H1 (cell line): ENCODE measurements at regions not wholly inside any gene's neighbourhood (a gene's known extent, or its start where the extent isn't known, plus 50 kb on each side); places are given as distances from the start of the nearest gene placed in this dataset.

Experiments used
- CTCF ChIA-PET: fragments of 300-600 bp; sonication (Branson Sonifier 250); formaldehyde crosslinking; loops from one replicate; lab custom pipeline; 2021; ENCODE audit not compliant: partially characterized antibody; lab: Charles Lee
- POLR2A ChIA-PET: fragments of 300-600 bp; sonication (Branson Sonifier 250); formaldehyde crosslinking; loops from one replicate; lab custom pipeline; 2021; ENCODE audit warnings: inconsistent platforms; ENCODE audit not compliant: partially characterized antibody; lab: Charles Lee
- DNase-seq, 2 experiments: peaks; one replicate each; pipeline versions ENCODE4 v3.0.0 to v3.0.0-alpha.2; 2010 to 2022; ENCODE audit warnings: low spot score in 2 of 2, low read depth in 1 of 2, mixed read lengths in 1 of 2
- FAIRE-seq: peaks from 2 replicates; lab custom pipeline; 2011; peaks lifted over from hg19 to GRCh38; lab: Jason Lieb, UNC
- H2AFZ ChIP-seq: 2 replicates; pipeline ENCODE4 v1.8.1; 2012; ENCODE audit warnings: low read length, inconsistent platforms
- H2AK5ac ChIP-seq: 2 replicates; pipeline ENCODE4 v1.6.1; 2013; ENCODE audit warnings: low read depth, low read length
- H2BK120ac ChIP-seq: replicated peaks from 2 replicates; pipeline ENCODE3; 2013; ENCODE audit warnings: low read depth, low read length, inconsistent platforms
- H2BK12ac ChIP-seq: 2 replicates; pipeline ENCODE4 v1.6.1; 2013; ENCODE audit warnings: low read depth, low read length
- H2BK15ac ChIP-seq: 2 replicates; pipeline ENCODE4 v1.6.1; 2013; ENCODE audit warnings: low read length
- H2BK20ac ChIP-seq: 2 replicates; pipeline ENCODE4 v1.6.1; 2013; ENCODE audit warnings: low read length
- H2BK5ac ChIP-seq: 2 replicates; pipeline ENCODE4 v1.6.1; 2013; ENCODE audit warnings: low read depth, low read length
- H3K14ac ChIP-seq: 2 replicates; pipeline ENCODE4 v1.6.1; 2013; ENCODE audit warnings: inconsistent platforms; ENCODE audit not compliant: insufficient read length
- H3K18ac ChIP-seq: 2 replicates; pipeline ENCODE4 v1.6.1; 2013; ENCODE audit warnings: low read length; ENCODE audit errors: extremely low read depth
- H3K23ac ChIP-seq: 2 replicates; pipeline ENCODE4 v1.6.1; 2013; ENCODE audit warnings: inconsistent platforms; ENCODE audit not compliant: insufficient read length
- H3K23me2 ChIP-seq: 2 replicates; pipeline ENCODE4 v1.6.1; 2013; ENCODE audit warnings: low read depth, low read length
- H3K27ac ChIP-seq: 2 replicates; pipeline ENCODE4 v1.6.1; 2011; ENCODE audit warnings: low read depth, low read length, inconsistent platforms
- H3K27me3 ChIP-seq, 4 experiments: replicated peaks in 1 of 4; 1 replicate in 1 of 4; 2 replicates in 3 of 4; pipeline versions ENCODE4 v1.6.1 to v1.8.1; 2011 to 2013; ENCODE audit warnings: low read length in 3 of 4, mild to moderate bottlenecking in 3 of 4, inconsistent platforms in 2 of 4, mixed read lengths in 2 of 4, moderate library complexity in 1 of 4; ENCODE audit not compliant: control insufficient read depth in 3 of 4, insufficient read depth in 3 of 4; ENCODE audit errors: extremely low read depth in 1 of 4
- H3K36me3 ChIP-seq, 4 experiments: 2 replicates each; pipeline versions ENCODE4 v1.6.1 to v1.8.1; 2011 to 2013; ENCODE audit warnings: mild to moderate bottlenecking in 4 of 4, low read length in 3 of 4, moderate library complexity in 2 of 4, control low read depth in 1 of 4, inconsistent platforms in 1 of 4; ENCODE audit not compliant: insufficient read depth in 4 of 4, control insufficient read depth in 2 of 4
- H3K4ac ChIP-seq: replicated peaks from 2 replicates; pipeline ENCODE3; 2013; ENCODE audit warnings: low read length, low read depth, mixed read lengths, inconsistent platforms; ENCODE audit not compliant: insufficient read length
- H3K4me1 ChIP-seq, 4 experiments: replicated peaks in 1 of 4; 1 replicate in 1 of 4; 2 replicates in 3 of 4; pipeline versions ENCODE4 v1.6.1 to v1.8.1; 2011 to 2013; ENCODE audit warnings: low read length in 3 of 4, inconsistent platforms in 2 of 4, mixed read lengths in 1 of 4; ENCODE audit not compliant: insufficient read depth in 4 of 4, control insufficient read depth in 3 of 4
- H3K4me2 ChIP-seq, 2 experiments: 2 replicates each; pipeline versions ENCODE4 v1.6.1 to v1.8.1; 2011 to 2013; ENCODE audit warnings: low read depth in 2 of 2, low read length in 2 of 2, control low read depth in 1 of 2, inconsistent platforms in 1 of 2, mild to moderate bottlenecking in 1 of 2; ENCODE audit not compliant: insufficient read depth in 1 of 2
- H3K4me3 ChIP-seq, 4 experiments: fragments of 200-600, 300-600 bp in 1 of 4; sonication (generic), shearing (Covaris generic), sonication (Bioruptor Twin) in 1 of 4; 2 replicates each; pipeline versions ENCODE4 v1.5.1 to v1.8.1; 2011 to 2016; ENCODE audit warnings: low read length in 4 of 4, low read depth in 3 of 4, control low read depth in 2 of 4, inconsistent platforms in 2 of 4, mild to moderate bottlenecking in 2 of 4, mixed read lengths in 1 of 4, moderate library complexity in 1 of 4; ENCODE audit not compliant: insufficient read depth in 2 of 4; ENCODE audit errors: extremely low read depth in 1 of 4
- H3K56ac ChIP-seq: replicated peaks from 2 replicates; pipeline ENCODE3; 2013; ENCODE audit warnings: low read depth, mild to moderate bottlenecking, mixed read lengths, low read length, inconsistent platforms; ENCODE audit not compliant: insufficient read length
- H3K79me1 ChIP-seq: 2 replicates; pipeline ENCODE4 v1.6.1; 2013; ENCODE audit warnings: low read depth, low read length, control low read depth
- H3K79me2 ChIP-seq, 2 experiments: 2 replicates each; pipeline versions ENCODE4 v1.6.1 to v1.8.1; 2012 to 2013; ENCODE audit warnings: low read length in 2 of 2, mild to moderate bottlenecking in 2 of 2, inconsistent platforms in 1 of 2; ENCODE audit not compliant: insufficient read depth in 2 of 2, control insufficient read depth in 1 of 2
- H3K9ac ChIP-seq, 4 experiments: replicated peaks in 1 of 4; 1 replicate in 1 of 4; 2 replicates in 3 of 4; pipeline versions ENCODE4 v1.6.1 to v1.8.1; 2011 to 2013; ENCODE audit warnings: low read depth in 3 of 4, low read length in 3 of 4, control low read depth in 2 of 4, mild to moderate bottlenecking in 2 of 4, moderate library complexity in 2 of 4, inconsistent platforms in 1 of 4; ENCODE audit errors: extremely low read depth in 1 of 4
- H3K9me3 ChIP-seq, 2 experiments: 2 replicates each; pipeline versions ENCODE4 v1.6.1 to v1.8.1; 2012 to 2013; ENCODE audit warnings: mild to moderate bottlenecking in 2 of 2, moderate library complexity in 2 of 2, control low read depth in 1 of 2, inconsistent platforms in 1 of 2, low read depth in 1 of 2, low read length in 1 of 2, mixed read lengths in 1 of 2; ENCODE audit not compliant: insufficient read depth in 2 of 2
- H4K20me1 ChIP-seq, 2 experiments: replicated peaks in 1 of 2; 2 replicates each; pipeline versions ENCODE3 to v1.8.1; 2011 to 2013; ENCODE audit warnings: inconsistent platforms in 2 of 2, low read length in 2 of 2, mild to moderate bottlenecking in 1 of 2; ENCODE audit not compliant: insufficient read depth in 2 of 2, control insufficient read depth in 1 of 2
- H4K5ac ChIP-seq: 2 replicates; pipeline ENCODE4 v1.6.1; 2013; ENCODE audit warnings: low read length, low read depth, mixed read lengths, inconsistent platforms; ENCODE audit not compliant: insufficient read length
- H4K8ac ChIP-seq: 2 replicates; pipeline ENCODE4 v1.8.0; 2013; ENCODE audit warnings: mild to moderate bottlenecking, moderate library complexity, low read length, inconsistent platforms; ENCODE audit not compliant: insufficient read depth; ENCODE audit errors: extremely low read depth
- H4K91ac ChIP-seq: replicated peaks from 2 replicates; pipeline ENCODE3; 2013; ENCODE audit warnings: low read length, mixed read lengths, inconsistent platforms; ENCODE audit not compliant: insufficient read length
- GABPA ChIP-seq: IDR thresholded peaks from 2 replicates; pipeline ENCODE4 v1.6.1; 2011; ENCODE audit warnings: mild to moderate bottlenecking, low read length, moderate library complexity, borderline replicate concordance; ENCODE audit not compliant: insufficient read depth
- NRF1 ChIP-seq: IDR thresholded peaks from 2 replicates; pipeline ENCODE4 v1.6.1; 2011; ENCODE audit warnings: mild to moderate bottlenecking, low read depth, low read length, improper control_type of control experiment
- RAD21 ChIP-seq, 2 experiments: IDR thresholded peaks in 1 of 2; conservative IDR thresholded peaks in 1 of 2; 2 replicates each; pipeline ENCODE4 v1.6.1; 2011; ENCODE audit warnings: low read depth in 2 of 2, low read length in 2 of 2, improper control_type of control experiment in 1 of 2, inconsistent platforms in 1 of 2, mild to moderate bottlenecking in 1 of 2, moderate library complexity in 1 of 2
- WGBS, 2 experiments: shearing (Covaris generic) in 1 of 2; methylation state at CpG; one replicate each; pipeline versions ENCODE4 v1.1.6 to v1.1.7; 2013 to 2015; ENCODE audit warnings: low lambda C conversion rate in 2 of 2, mixed read lengths in 2 of 2, inconsistent platforms in 1 of 2, low coverage in 1 of 2, missing lambda C conversion rate in 1 of 2; ENCODE audit not compliant: insufficient replicate concordance in 2 of 2, insufficient coverage in 1 of 2, insufficient read length in 1 of 2; ENCODE audit errors: extremely low coverage in 1 of 2, missing lambda C conversion rate in 1 of 2; 5-methylcytosine and 5-hydroxymethylcytosine counted together

GRCh38 chr10:69744971-69745370, 56.7 kb upstream of the COL13A1 start:
- H3K79me2 ChIP-seq, result no peaks in the 10 kb centered on the region
- H3K4me1 ChIP-seq, result peaks cover 0 to 4% (median under 1%) of the 10 kb centered on the region in 4 experiments; a peak in 2 of 7 replicates
- no peak overlapping the region for H3K4ac ChIP-seq
- FAIRE-seq (no peak), DNase-seq (no peak)
- H2BK12ac ChIP-seq, result no peak overlapping the region
- H3K56ac ChIP-seq, result no peak overlapping the region
- TF ChIP-seq RAD21 (IDR thresholded peaks at IDR 0.05 in 1 of 2, conservative IDR thresholded peaks at IDR 0.05 in 1 of 2; ENCODE audit: low read depth in 2 of 2, low read length in 2 of 2), result no peak
- TF ChIP-seq NRF1, result no peak
- no peak for TF ChIP-seq GABPA
- no peak overlapping the region for H2BK5ac ChIP-seq
- H3K9ac ChIP-seq, result no peak overlapping the region
- CTCF ChIA-PET, result interaction anchor here (0.6 to 5.1 kb wide), 20 partner anchors 8 to 298 kb away, joined by 3 to 66 read pairs (median 5); no protein-coding TSS in a partner anchor
- no peak overlapping the region for H3K4me2 ChIP-seq
- H2AK5ac ChIP-seq, result no peak overlapping the region
- H3K36me3 ChIP-seq, result no peaks in the 10 kb centered on the region
- H3K27ac ChIP-seq, result no peak overlapping the region
- H2BK20ac ChIP-seq, result no peak overlapping the region
- H2BK120ac ChIP-seq, result no peak overlapping the region
- H4K20me1 ChIP-seq, result no peaks in the 10 kb centered on the region
- H4K5ac ChIP-seq, result no peak overlapping the region
- no peak overlapping the region for H2AFZ ChIP-seq
- H3K23me2 ChIP-seq, result no peaks in the 10 kb centered on the region
- WGBS, 2 experiments, result 86% methylated on average over 4 of the region's 4 CpGs; no CpG with 5 or more reads in 1 of the 2 experiments
- no peak overlapping the region for H2BK15ac ChIP-seq
- no peak overlapping the region for H4K8ac ChIP-seq
- H3K27me3 ChIP-seq, result no peaks in the 10 kb centered on the region; a peak in 1 of 7 replicates
- no peaks in the 10 kb centered on the region for H3K9me3 ChIP-seq
- no peak overlapping the region for H3K18ac ChIP-seq
- H3K14ac ChIP-seq, result no peak overlapping the region
- no peak overlapping the region for H4K91ac ChIP-seq
- H3K79me1 ChIP-seq, result no peaks in the 10 kb centered on the region
- POLR2A ChIA-PET, result interaction anchor here (1.8 kb wide), 1 partner anchor 13 kb away, joined by 4 read pairs; no protein-coding TSS in a partner anchor
- no peak overlapping the region for H3K4me3 ChIP-seq
- no peak overlapping the region for H3K23ac ChIP-seq
